CD4-positive, alpha-beta T cell treated with Interleukin-17A for 1 hour (primary cell): ENCODE measurements at regions not wholly inside any gene's neighbourhood (a gene's known extent, or its start where the extent isn't known, plus 50 kb on each side); places are given as distances from the start of the nearest gene placed in this dataset.

Source experiments
- DNase-seq: peaks from one replicate; pipeline ENCODE4 v3.0.0-alpha.2; 2020

- DNase-seq = no peak
Observed at GRCh38 chr19:30722186-30722585, 350.0 kb downstream of the ZNF536 start.

DNA sequence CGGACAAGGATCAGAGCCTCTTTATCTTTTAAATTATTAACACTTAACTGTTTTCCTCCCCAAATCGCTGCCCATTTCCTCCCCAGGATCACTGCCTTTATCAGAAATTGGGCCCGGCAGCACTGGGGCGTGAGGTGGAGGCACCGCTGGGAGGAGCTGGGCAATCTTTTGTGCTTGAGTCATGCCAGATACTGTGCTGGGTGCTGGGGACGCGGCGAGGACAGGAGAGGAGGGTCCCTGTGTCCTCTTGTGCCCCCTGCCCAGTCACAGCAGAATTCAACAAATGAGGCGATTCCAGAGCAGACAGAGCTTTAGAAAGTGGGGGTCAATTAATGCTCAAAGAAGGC lies 347.8 kb downstream of the ZNF536 start:
- DNase-seq = no peak

DNA sequence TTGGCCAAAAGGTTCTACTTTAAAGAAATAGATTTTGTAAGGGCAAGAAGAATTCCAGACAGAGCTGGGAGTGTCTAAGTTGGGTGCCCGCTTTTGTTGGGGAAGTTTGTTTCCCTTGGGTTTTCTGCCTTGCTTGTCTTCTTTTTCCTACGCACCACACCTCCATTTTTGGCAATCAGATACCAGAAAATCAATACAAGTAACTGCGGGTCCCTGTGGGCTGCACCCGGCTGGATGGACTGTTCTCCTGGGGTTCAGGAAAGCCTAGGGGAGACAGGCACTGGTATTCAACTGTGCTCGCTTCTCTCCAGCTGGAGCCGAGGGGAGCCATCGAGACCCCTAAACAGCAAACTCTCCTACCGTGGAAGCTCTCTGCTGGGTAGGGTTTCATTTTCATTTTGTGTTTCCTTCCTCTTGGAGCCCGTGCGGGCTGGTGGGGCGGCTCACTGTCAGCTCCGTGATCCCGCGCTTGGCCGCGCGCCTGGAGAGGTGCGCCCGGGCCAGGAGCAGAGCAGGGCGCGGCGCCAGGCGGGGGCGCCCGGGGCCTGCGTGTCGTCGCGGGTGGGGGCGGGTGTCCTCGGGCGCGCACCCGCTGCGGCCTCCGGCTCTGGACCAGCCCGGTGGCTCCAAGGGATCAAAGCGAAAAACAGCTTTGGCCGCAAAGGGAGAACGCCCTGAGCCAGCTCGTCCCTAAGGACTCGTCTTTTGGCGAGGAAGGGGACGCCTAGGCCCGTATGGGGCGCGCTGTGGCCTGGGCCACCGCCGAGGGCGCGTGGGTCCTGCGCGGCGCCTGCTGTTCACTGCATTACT lies 347.2 kb downstream of the ZNF536 start:
- no peak for DNase-seq

DNA sequence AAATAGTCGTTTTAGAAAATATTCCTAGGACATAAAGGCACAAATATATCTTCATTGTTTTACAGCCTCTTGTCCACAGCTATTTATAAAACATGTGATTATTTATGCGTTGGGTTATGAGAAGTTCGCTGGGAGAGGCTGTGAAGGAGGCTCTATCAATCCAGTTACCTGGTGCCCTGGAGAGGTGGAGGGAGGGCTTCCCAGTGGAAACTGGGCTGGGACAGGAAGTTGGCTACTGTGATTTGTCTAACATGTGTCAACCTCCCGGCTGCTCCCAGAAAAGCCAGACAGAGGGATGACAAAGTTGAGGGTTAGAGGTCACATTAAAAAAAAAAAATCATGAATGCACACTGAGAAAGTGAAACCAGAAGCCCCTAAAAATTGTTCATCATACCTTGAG lies 346.5 kb downstream of the ZNF536 start:
- DNase-seq = no peak

DNA sequence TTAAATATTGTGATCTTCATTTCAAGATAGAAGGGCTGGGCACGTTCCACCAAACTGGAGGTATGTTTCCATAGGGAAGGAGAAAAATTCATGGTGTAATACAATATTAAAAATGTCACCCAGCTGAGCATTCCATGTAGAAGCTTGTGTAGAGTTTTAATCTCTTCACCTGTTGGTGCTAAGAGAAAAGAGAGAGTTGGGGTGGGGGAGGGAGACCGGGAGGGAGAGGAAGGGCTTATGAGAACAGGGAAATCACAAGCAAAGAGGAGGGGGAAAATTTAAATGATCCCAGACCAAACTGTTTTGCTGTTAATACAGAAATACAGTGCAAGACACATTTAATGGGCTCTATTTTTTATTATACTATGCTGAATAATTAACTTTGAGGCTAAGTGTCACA lies 345.8 kb downstream of the ZNF536 start:
- DNase-seq = no peak

DNA sequence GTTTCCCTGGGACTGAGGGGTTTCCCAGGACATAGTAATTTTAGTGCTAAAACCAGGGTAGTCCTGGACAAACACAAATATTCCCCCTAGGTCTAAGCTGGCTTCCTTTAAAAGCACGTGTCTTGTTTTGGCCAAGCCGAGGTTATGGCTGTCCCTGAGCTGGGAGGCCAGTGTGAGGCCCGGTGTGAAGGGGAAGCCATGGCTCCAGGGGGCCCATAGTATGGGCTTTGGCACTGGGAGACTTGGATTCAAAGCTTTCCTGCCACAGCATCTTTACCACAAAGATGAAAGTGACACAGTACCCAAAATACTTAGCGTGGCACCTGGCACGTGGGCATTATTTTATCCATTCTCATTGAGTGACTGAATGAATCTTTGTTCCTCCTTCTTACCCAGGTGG lies 345.2 kb downstream of the ZNF536 start:
- no peak for DNase-seq

DNA sequence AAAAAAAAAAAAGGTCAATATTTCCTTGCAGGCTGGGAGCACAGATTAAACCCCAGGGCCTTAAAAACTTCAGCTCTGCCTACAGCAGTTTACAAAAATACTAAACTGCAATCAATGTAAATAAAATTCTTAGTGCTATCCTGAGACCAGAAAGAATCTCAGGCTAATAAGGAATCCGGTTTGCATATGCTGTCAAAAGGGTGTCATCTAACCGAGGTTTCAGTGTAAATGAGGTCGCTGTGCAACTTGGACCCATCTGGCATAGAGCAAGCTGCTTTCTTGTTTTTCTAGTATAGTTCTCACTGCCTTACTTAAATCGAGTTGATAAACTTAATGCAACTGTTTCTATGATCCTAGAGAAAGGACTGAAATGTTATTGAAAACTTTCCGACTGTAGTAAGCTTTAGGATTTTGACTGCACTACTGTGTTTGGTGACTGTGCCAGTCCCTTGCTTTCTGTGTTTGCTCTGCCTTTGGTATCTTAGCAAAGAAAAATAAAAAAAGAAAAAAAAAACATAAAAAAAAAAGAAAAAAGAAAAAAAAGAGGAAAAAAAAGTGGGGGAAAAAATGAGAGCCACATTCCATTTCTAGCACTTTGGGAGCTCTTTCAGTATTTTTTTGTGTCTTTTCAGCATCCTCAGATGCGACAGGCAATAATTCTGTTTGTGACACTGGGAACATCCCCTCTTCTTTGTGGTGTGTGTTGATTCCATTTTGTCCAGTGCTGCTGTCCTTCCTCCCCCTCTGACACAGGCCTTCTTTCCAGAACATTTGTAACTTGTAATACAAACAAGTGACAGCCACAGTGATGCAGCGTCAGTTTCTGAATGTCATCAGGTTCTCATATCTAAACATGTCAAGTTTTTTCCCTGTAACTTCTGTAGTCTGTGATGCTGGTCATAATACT lies 340.5 kb downstream of the ZNF536 start:
- no peak for DNase-seq

GRCh38 chr19:30711826-30712225 lies 339.6 kb downstream of the ZNF536 start:
- no peak for DNase-seq

DNA sequence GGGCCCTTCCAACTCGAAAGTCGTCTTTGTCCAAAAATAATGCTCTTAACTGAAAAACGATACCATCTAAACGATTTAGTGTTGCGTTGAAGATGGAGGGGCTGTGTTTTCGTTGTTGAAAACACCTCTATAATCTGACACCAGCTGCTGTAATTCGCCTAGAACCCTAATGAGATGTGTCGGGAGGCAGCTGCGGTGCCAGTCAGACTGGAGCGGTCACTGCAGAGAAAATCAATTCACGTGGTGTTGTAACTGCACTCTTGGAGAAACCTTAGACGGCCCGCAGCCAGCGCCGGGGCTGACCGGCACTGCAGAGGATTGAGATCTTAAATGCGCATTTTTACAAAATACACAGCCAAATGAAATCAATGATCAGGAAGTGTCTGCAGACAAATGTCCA lies 339.1 kb downstream of the ZNF536 start:
- no peak for DNase-seq

DNA sequence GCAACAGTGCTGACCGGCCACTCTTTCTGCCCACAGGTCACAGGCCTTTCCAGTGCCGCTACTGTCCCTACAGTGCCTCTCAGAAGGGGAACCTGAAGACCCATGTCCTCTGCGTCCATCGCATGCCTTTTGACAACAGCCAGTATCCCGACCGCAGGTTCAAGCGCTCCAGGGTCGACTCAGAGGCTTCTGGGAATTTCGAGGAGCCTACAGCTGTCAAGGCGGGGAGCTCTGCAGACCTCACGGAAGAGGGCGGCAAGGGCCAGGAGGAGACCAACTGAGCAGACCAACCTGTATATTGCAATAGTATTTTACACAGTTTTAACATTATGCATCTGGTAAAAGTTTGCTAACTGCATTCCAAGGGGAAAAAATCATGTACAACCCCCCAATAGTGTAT lies 338.5 kb downstream of the ZNF536 start:
- no peak for DNase-seq

DNA sequence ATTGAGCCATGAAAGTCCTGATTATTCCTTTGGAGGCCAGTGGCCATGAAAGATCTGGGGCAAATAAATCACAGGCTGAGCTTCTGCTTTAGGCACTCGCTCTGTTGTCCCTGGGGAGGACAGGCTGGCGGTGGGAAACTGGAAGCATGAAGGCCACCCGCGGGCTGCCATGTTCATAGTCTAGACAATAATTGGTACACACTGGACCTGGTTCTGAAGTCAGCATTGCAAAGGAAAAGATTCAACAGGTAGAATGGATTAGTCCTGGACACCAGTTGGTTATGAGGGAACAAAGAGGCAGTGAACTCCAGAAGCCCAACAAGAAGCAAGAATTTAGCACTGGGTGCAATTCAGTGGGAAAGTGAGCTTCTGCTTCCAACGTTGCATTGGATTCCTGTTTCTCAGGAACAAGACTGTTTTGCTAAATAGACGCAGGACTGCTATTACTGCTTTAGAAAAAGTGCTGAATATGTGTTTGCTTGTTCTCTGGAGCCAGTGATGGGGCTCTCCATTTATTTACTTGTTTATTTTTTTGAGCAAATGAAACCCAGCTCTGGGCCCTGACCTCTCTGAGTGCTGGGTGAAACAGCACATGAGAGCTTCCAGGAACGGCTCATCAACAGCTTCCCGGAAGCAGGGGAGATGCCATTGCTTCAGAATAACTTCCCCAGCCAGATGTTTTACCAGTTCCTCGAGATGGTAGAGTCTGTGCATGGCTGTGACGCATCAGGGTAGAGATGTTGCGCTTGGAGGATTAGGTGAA lies 336.4 kb downstream of the ZNF536 start:
- no peak for DNase-seq

DNA sequence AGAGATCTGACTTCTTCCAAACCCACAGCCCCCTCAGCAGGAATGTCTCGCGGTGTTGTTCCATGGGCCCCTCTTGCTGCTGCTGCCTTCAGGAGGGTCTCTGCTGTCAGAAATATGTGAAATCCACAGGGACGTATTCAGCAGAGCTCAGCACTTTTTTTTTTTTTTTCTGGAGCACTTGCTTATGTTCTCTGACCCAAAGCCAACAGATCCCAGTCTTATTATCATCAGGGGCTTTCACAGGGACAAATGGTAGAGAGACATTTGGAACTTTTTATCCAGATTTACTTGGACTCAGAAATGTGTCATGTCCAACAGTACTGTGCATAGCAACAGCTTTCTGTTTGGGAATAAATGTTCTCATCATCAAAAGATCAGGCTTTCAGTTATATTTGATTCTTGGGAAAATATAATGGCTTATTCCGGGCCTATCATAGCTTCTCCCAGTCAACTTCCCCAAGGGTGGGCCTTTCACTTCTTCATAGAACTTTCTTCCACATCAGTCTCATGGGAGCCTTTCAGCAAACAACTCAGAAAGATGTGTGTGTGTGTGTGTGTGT lies 332.7 kb downstream of the ZNF536 start:
- no peak for DNase-seq

- DNase-seq = no peak
Observed at GRCh38 chr19:30703645-30704044, 331.5 kb downstream of the ZNF536 start.

DNA sequence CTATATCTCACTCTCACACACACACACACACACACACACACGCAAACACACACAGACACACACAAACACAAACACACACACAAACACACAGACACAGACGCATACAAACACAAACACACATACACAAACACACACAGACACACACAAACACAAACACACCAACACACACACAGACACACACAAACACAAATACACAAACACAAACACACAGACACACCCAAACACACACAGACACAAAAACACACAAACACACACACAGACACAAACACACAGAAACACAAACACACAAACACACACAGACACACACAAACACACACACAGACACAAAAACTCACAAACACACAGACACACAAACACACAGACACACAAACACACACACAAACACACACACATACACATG lies 329.0 kb downstream of the ZNF536 start:
- DNase-seq = no peak

- DNase-seq = no peak
Observed at GRCh38 chr19:30699871-30700280, 327.7 kb downstream of the ZNF536 start.

DNA sequence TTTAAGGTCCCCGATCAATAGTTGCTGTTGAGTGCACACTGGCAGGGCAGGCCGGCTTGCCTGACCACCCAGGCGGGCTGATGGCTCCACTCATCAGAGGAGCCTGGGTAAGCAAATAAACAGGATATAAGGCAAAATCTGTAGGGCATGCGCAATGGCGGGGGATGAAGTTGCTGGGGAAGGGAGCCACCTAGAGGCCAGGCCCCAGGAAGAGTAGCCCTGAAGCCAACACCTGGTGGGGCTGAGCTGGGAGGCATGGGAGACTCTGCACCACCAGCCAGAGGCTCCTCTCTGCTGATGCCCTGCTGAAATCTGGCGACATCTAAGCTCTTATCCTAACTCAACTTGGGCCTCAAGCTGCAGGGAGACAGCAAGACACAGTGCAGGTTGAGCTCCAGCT lies 324.3 kb downstream of the ZNF536 start:
- no peak for DNase-seq

DNA sequence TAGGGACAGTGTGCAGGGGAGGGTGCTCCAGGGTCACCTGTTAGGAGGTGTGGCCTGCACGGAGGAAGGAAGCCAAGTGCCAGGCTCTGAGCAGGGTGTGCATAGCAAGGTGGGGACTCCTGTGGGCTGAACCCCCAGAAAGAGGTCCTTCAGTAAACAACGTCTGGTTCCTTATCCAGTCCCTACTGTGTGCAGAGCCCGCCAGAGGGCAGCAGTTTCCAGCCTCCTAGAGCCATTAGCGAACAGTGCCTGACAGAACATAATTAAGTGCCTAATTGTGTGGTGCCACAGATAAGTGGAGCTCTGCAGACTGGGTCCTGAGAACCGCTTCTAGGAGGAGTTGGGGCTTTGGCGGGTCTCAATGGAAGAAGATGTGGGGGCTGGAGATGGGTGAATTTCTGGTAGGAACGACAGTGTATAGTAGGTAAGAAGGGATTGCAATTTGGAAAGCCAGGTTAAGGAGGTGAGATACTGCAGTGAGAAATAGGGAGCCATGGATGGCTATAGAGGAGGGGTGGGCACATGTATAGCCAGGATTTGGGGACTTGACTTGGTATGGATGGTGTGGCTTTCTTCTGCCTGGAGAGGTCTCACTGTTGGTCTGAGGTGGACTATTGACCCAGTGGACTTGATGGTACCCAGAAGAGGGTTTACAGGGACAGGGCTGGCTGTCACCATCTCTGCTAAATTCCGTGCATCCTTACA lies 323.1 kb downstream of the ZNF536 start:
- no peak for DNase-seq

DNA sequence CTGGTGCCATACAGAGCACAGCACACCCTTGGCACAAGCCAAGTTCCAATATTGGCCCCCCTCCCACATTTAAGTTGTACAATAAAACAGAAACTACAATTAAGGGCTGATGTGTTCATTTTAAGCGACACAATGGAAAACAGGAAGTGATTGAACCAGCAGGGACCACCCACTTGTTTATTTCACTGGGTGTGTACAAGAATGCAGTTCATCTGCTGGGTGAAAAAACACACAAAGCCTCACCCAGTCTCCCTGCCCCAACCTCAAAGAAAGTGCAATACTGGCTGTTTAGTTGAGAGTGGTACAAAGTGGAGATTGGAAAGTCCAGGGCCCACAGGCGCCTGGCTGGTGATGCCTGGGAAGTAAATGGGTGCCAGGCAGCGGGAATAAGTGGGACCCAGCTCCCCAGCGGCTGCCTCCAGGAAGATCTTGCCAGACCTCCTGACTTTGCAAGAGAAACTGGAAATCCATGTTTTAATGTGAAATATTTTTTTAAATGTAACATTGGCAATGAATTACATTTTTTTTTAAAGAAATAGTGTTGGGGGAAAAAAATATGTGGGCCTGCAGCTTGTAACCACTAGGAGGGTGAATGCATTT lies 322.1 kb downstream of the ZNF536 start:
- no peak for DNase-seq

DNA sequence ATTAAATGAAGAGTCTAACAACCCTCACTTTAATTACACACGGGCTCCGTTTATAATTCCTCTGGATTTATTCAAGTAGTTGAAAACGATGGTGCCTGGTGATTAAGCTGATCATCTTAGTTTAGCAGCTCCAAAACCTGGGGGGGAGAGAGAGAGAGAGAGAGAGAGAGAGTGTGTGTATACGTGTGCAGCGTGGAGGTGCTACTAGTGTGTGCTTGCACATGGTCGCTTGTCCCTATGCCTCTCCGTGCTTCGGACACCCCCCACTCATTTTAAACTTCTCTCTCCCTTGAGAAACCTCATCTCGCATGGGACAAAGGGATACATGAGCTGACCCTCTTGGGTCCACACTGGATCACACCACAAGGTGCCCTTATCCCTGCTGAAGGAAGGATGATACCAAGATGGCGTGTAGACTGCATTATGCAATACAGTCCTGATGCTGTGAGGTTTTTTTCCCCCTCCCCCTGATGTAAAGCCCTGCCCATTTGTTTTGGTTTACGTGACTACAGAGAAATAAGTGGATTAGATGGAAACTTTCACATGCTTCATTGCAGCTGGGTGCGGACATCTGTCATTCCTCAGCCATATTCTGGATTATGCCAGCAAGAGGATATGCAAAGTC lies 320.8 kb downstream of the ZNF536 start:
- no peak for DNase-seq

DNA sequence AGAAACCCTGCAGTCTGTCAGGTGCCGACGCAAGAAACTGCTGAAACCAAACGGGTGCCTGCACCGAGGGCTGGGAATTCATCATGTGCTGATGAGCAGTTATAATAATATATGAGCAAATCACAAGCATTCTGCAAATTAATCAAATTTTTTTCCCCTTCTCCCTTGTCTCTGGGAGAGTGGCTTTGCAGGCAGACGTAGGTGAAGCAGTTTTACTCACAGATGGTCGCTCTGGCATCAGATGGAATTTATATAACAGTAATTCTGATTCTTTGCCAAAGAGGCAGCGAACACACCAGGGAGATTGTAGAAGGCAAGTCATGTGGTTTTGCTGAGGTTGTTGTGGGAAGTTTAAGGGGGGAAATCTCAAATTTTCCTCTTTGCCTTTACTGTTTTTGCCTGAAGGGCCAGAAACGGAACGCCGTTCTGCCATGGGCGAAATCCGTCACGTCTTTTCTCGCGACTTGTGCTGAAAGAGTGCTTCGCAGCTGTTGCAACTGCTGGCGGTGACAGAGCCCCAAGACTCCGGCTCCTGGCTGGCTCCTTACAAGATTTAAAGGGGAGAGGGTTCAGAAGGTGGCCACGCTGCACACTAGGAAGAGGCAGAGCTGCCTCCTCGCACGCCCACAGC lies 320.1 kb downstream of the ZNF536 start:
- DNase-seq = no peak

DNA sequence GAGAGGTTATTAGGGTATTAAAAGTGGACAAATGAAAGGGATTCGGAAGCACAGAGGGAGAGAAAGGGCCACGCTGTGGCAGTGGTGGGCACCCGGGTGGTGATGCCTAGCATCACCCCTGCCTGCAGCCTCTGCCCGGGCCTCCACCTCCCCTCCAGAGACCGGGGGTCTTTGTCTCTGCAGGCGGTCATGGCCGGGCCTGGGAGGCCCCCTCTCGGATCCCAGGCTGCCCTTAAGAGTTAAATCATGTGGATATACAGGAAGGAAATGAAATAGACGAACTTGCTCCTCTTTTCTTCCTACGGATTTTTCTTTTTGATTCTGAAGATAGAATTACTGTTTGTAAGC lies 319.6 kb downstream of the ZNF536 start:
- DNase-seq = no peak
